Right lobe of liver (tissue), 4 donors: ENCODE measurements at regions not wholly inside any gene's neighbourhood (a gene's known extent, or its start where the extent isn't known, plus 50 kb on each side); places are given as distances from the start of the nearest gene placed in this dataset.

Experiments
- POLR2A ChIP-seq: fragments of 450-650 bp; IDR thresholded peaks from one replicate; pipeline ENCODE4 v1.6.1; 2017; ENCODE audit warnings: antibody characterized with exemption, mild to moderate bottlenecking
- TF ChIP-seq, protein P1 (sequence below), 4 donors: fragments of 200-600 bp in 3 of 4; fragments of 450-650 bp in 1 of 4; IDR thresholded peaks; one replicate each; pipeline versions ENCODE4 v1.5.1 to v1.8.0; 2016 to 2022; ENCODE audit warnings: antibody characterized with exemption in 4 of 4, mild to moderate bottlenecking in 2 of 4
- donor health status: DM: no; HTN: no; CAD: no.
- donor health status: DM: no; HTN: no; CAD: no.
- donor health status: DM: no; HTN: yes; CAD: no.

DNA sequence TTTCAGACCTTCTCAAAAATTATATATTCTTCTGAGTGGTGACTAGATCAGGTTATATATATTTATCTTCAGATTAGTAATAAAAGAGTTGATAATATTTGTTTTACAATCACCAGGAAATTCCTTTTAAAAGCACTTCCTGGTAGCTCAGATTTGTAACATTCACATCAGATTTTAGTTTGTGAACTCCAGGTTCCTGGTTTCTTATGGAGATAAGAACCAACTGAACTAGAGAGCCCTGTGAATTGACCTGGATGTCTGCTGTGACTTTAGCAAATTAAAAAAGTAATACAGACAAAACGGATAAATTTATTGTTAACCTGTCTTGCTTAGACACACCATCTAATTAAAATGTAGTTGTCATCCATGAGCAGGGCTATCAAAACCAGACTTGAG, 868.7 kb downstream of the BCL11A start:
- TF ChIP-seq, protein P1, sequence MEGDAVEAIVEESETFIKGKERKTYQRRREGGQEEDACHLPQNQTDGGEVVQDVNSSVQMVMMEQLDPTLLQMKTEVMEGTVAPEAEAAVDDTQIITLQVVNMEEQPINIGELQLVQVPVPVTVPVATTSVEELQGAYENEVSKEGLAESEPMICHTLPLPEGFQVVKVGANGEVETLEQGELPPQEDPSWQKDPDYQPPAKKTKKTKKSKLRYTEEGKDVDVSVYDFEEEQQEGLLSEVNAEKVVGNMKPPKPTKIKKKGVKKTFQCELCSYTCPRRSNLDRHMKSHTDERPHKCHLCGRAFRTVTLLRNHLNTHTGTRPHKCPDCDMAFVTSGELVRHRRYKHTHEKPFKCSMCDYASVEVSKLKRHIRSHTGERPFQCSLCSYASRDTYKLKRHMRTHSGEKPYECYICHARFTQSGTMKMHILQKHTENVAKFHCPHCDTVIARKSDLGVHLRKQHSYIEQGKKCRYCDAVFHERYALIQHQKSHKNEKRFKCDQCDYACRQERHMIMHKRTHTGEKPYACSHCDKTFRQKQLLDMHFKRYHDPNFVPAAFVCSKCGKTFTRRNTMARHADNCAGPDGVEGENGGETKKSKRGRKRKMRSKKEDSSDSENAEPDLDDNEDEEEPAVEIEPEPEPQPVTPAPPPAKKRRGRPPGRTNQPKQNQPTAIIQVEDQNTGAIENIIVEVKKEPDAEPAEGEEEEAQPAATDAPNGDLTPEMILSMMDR (IDR thresholded peaks at IDR 0.05): no peak
- no peak for TF ChIP-seq POLR2A
